ENCODE measurements at regions not wholly inside any gene's neighbourhood (a gene's known extent, or its start where the extent isn't known, plus 50 kb on each side); places are given as distances from the start of the nearest gene placed in this dataset.
"Not testable (repeated sequence)": the region's sequence is repeated elsewhere in the genome, so short reads cannot be mapped to it uniquely, and the experiment has no call there.

DNA sequence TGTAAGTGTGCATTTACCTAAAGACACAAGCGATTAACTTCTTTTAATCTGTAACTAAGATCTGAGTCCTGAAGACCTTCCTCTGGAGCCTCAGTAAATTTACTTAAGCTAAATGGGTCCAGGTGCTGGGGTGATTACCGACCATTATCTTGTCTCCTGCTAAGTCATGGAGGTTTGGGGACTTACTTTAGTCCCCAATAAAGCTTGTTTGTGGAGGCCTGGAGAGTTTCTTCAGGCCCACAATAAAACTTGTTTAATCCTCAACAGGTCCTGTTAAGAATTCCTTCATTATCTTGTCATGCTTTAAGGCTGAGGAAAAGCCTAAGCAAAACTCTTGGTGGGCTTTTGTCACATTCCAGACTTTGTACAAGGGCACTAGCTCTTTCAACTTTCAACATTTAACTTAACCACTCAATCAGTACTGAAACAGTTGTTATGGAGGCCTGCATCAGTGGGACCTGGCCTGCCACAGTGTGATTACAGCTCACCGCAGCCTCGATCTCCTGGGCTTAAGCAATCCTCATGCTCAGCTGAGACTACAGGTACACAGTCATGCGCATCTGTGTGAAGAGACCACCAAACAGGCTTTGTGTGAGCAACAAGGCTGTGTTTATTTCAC, 84.0 kb downstream of the FMO4 start:
- ChIA-PET CTCF (no interaction called here), POLR2A (no interaction called here)
- TF ChIP-seq, protein P1, sequence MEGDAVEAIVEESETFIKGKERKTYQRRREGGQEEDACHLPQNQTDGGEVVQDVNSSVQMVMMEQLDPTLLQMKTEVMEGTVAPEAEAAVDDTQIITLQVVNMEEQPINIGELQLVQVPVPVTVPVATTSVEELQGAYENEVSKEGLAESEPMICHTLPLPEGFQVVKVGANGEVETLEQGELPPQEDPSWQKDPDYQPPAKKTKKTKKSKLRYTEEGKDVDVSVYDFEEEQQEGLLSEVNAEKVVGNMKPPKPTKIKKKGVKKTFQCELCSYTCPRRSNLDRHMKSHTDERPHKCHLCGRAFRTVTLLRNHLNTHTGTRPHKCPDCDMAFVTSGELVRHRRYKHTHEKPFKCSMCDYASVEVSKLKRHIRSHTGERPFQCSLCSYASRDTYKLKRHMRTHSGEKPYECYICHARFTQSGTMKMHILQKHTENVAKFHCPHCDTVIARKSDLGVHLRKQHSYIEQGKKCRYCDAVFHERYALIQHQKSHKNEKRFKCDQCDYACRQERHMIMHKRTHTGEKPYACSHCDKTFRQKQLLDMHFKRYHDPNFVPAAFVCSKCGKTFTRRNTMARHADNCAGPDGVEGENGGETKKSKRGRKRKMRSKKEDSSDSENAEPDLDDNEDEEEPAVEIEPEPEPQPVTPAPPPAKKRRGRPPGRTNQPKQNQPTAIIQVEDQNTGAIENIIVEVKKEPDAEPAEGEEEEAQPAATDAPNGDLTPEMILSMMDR (IDR thresholded peaks at IDR 0.05; ENCODE audit: insufficient read depth, low read length, missing control alignments) = no peak
- H3K4me3 ChIP-seq (ENCODE audit: low read depth, low read length) = no peak overlapping the region
- no peak for DNase-seq (ENCODE audit: low read depth, low spot score)

DNA sequence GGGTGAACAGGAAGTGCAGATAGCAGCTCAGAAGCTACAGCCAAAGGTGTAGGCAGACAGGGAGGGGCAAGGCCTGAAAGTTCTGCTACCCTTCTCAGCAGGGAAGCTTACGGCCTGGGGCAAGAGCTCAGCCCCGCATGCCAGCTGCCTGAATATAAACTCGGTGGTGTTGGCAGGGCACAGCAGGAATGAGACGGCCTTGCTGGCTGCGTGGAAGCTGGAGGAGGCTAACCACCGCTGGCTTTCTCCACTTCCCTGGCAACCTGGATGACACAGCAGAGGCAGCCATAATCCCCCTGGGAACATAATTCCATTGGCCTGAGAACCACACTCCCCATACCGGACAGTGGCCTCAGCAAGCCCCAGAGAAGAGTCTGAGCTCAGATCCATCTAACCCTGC, 81.9 kb upstream of the PRRC2C start:
- no peak overlapping the region for H3K4me3 ChIP-seq (ENCODE audit: low read depth, low read length)
- ChIA-PET POLR2A (no interaction called here), CTCF (interaction anchor here (1.2 kb wide), 1 partner anchor 159 kb away, joined by 3 read pairs; no protein-coding TSS in a partner anchor)
- TF ChIP-seq, protein P1 (IDR thresholded peaks at IDR 0.05; ENCODE audit: insufficient read depth, low read length, missing control alignments) = no peak
- no peak for DNase-seq (ENCODE audit: low read depth, low spot score)

DNA sequence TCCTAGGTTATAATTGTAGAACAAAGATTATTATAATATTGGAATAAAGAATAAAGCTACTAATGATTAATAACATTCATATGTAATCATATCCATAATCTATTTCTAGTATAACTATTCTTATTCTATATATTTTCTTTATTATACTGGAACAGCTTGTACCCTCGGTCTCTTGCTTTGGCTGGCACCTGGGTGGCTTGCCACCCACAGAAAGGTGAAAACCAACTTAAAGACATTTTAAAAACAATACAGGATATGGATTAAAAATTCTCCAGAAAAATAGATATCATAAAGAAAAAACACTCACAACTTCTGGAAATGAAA, 80.0 kb upstream of the PRRC2C start:
- no peak for DNase-seq (ENCODE audit: low read depth, low spot score)
- no peak overlapping the region for H3K4me3 ChIP-seq (ENCODE audit: low read depth, low read length)
- POLR2A ChIA-PET = no interaction called here
- TF ChIP-seq, protein P1 (IDR thresholded peaks at IDR 0.05; ENCODE audit: insufficient read depth, low read length, missing control alignments) = no peak
- CTCF ChIA-PET = interaction anchor here (1.0 kb wide), 1 partner anchor 11 kb away, joined by 3 read pairs; no protein-coding TSS in a partner anchor

DNA sequence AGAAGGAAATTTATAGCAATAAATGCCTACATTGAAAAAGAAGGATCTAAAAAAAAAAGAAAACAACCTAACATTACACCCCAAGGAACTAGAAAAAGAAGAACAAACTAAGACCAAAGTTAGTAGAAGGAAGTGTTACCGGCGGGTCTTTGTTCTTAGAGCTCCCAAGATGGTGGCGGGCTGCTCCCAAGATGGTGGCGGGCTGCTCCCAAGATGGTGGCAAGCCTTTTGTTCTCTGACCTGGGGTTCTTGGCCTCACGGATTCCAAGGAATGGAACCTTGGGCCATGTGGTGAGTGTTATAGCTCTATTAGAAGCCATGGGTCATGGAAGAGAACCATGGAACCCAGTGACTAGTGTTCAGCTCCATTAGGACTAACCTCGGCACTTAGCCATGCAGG, 71.8 kb upstream of the PRRC2C start:
- H3K4me3 ChIP-seq (ENCODE audit: low read depth, low read length); DNase-seq (ENCODE audit: low read depth, low spot score); POLR2A ChIA-PET; CTCF ChIA-PET: not testable (repeated sequence)

DNA sequence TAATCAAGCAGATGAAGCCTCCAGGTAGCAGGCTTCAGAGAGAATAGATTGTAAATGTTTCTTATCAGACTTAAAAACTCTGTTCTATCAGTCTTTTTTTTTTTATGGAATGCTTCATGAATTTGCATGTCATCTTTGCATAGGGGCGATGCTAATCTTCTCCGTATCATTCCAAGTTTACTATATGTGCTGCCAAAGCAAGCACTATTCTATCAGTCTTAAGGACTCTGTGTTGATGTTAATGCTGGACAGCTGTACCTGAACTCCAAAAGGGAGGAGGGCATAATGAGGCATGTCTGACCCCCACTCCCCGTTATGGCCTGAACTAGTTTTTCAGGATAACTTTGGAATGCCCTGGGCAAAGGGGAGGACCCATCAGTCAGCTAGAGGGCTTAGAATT, 66.8 kb upstream of the PRRC2C start:
- POLR2A ChIA-PET = no interaction called here
- CTCF ChIA-PET = no interaction called here
- no peak overlapping the region for H3K4me3 ChIP-seq (ENCODE audit: low read depth, low read length)
- DNase-seq (ENCODE audit: low read depth, low spot score) = no peak
- TF ChIP-seq, protein P1 (IDR thresholded peaks at IDR 0.05; ENCODE audit: insufficient read depth, low read length, missing control alignments) = no peak

DNA sequence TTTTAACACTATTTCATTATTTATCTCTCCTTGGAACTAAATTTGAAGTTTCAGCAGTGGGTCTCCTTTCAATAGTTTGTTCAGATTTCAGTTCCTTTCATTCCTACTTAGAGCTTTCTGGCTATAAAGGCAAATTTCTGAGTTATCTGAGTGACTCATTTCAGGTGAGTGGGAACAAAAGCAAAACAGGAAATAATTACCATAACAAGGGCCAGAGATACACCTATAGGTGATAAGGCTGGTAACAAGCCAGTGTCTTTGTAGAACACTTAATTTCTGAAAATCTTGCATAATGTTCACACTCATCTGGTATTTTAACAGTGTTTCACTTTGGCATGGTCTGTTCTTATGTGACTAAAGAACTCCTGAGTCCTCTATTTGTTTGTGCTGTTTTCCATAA, 64.5 kb upstream of the PRRC2C start:
- TF ChIP-seq, protein P1 (IDR thresholded peaks at IDR 0.05; ENCODE audit: insufficient read depth, low read length, missing control alignments) = no peak
- ChIA-PET CTCF (no interaction called here), POLR2A (no interaction called here)

DNA sequence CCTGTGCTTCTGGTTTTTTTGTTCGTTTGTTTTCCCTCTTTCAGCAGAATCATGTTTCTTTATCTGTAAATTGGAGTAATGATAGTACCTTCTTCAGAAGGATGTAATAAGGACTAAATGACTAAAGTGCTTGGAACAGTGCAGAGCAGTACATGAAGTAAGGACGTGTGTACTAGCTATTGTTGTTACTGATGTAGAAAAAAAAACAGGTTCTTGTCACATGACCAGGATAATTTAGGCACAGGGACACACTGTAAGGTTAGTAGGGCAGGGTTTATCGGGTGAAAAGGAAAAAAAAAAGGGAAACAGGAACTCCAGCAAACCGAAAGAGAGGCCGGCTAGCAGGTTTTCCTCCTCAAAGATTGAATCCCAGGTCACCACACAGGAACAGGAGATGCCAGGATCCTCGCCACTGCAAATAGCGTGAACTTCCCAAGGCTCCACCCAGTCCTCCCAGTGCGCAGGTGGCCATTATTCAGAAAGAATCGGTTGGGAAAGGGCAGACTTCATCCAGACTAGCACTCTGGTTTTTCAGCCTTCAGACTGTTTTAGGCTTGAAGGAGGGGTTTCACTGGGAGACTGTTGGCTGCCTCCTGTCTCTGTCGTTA, 63.8 kb upstream of the PRRC2C start:
- TF ChIP-seq, protein P1 (IDR thresholded peaks at IDR 0.05; ENCODE audit: insufficient read depth, low read length, missing control alignments) = no peak
- ChIA-PET CTCF (no interaction called here), POLR2A (no interaction called here)
- no peak overlapping the region for H3K4me3 ChIP-seq (ENCODE audit: low read depth, low read length)
- DNase-seq (ENCODE audit: low read depth, low spot score) = no peak

More for the DNA sequence above, 64.5 kb upstream of the PRRC2C start:
- H3K4me3 ChIP-seq (ENCODE audit: low read depth, low read length) = no peak overlapping the region
- no peak for DNase-seq (ENCODE audit: low read depth, low spot score)
